Upper lobe of left lung (tissue), 6 donors: ENCODE measurements at regions not wholly inside any gene's neighbourhood (a gene's known extent, or its start where the extent isn't known, plus 50 kb on each side); places are given as distances from the start of the nearest gene placed in this dataset.
A peak's percentile ranks its signal among the peaks of the same experiment; 100 is the strongest.

Experiments used
- ATAC-seq, 2 donors: fragments of 200-7000 bp; cut with Tn5 transposase; one replicate each; pipeline ENCODE4 v1.9.1; 2022; ENCODE audit warnings: mild to moderate bottlenecking in 2 of 2, moderate library complexity in 2 of 2; ENCODE audit not compliant: low FRiP score in 2 of 2
- DNase-seq, 2 donors: peaks; one replicate each; pipeline ENCODE4 v3.0.0-alpha.2; 2019 to 2020
- H3K27ac ChIP-seq, 4 donors: fragments of 200-600 bp; sonication (generic); one replicate each; pipeline ENCODE4 v1.5.1; 2016 to 2019
- H3K27me3 ChIP-seq, 4 donors: fragments of 200-600 bp; sonication (generic); one replicate each; pipeline ENCODE4 v1.5.1; 2017 to 2019
- H3K36me3 ChIP-seq, 4 donors: fragments of 200-600 bp; sonication (generic); one replicate each; pipeline ENCODE4 v1.5.1; 2016 to 2019
- H3K4me1 ChIP-seq, 4 donors: fragments of 200-600 bp; sonication (generic); one replicate each; pipeline ENCODE4 v1.5.1; 2018 to 2019
- H3K4me3 ChIP-seq, 4 donors: fragments of 200-600 bp; sonication (generic); one replicate each; pipeline ENCODE4 v1.5.1; 2017 to 2019; ENCODE audit warnings: mild to moderate bottlenecking in 2 of 4, moderate library complexity in 1 of 4
- H3K9me3 ChIP-seq, 4 donors: fragments of 200-600 bp; sonication (generic); one replicate each; pipeline ENCODE4 v1.5.1; 2018 to 2019
- EP300 ChIP-seq, 4 donors: sonication (generic); formaldehyde crosslinking; IDR thresholded peaks; one replicate each; pipeline ENCODE4 v1.5.1; 2017; ENCODE audit warnings: antibody characterized with exemption in 4 of 4, control low read depth in 2 of 4
- POLR2A ChIP-seq, 4 donors: fragments of 450-650 bp; IDR thresholded peaks; one replicate each; pipeline ENCODE4 v1.5.1; 2016 to 2017; ENCODE audit warnings: antibody characterized with exemption in 4 of 4, mild to moderate bottlenecking in 2 of 4
- POLR2AphosphoS5 ChIP-seq, 2 donors: sonication (generic); formaldehyde crosslinking; IDR thresholded peaks; one replicate each; pipeline ENCODE4 v1.5.1; 2017; ENCODE audit warnings: antibody characterized with exemption in 2 of 2
- WGBS, 2 donors: methylation state at CpG; one replicate each; pipeline ENCODE4 v1.1.5; 2017 to 2018; 5-methylcytosine and 5-hydroxymethylcytosine counted together
- TF ChIP-seq, protein P1 (sequence below), 6 experiments: fragments of 450-650 bp in 4 of 6; fragments of 200-600 bp in 2 of 6; sonication (generic) in 2 of 6; IDR thresholded peaks; one replicate each; pipeline ENCODE4 v1.5.1; 2016 to 2019; ENCODE audit warnings: antibody characterized with exemption in 6 of 6
- donor health status: DM: no; HTN: no; CAD: no; lungs with moderate emphysema.
- donor health status: DM: no; HTN: yes; CAD: no; lungs with severe emphysema.

DNA sequence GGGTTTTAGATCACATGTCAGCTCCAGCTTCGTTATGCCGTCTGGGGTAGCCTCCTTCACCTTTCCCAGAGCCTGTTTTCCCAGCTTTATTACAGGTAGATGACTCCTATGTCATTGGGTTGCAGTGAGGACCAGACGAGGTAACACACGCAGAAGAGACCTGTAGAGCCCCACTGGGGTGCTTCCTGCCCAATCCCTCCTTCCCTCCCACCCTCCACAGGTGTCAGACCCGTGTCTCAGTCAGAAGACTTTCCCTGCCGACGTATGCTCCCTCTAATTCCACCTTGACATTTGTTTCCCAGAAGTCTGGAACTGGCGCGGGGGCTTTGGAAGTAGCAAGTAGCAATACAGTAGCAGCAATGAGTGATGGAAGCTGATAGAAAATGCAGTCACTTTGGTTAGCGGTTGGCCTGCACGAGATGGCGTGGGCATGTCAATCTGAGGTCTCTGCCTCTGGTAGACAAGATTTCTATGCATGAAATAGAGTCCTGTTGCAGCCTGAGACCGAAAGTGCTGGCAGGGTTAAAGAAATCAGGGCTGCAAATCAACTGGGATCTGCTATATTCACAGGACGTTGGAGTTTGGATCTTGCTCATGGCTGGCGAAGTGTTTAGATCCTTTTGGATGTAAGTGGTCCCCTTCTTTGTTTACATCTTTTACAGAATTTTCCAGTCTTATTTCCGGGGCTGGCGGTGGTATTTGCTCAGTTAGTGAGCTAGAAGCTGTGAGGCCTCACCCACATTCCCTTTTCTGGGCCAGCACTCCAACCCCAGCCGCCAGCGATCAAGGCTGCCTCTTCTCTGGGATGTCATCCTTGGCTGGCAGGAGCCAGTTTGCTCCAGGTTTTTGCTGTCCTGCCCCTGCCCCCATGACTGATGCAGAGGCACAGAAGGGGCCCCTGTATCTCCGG is 78.3 kb upstream of the KMT2C start:
- no peaks in the 10 kb centered on the region for H3K36me3 ChIP-seq
- ATAC-seq (no peak), DNase-seq (no peak)
- H3K27me3 ChIP-seq: no peaks in the 10 kb centered on the region
- no peak overlapping the region for H3K27ac ChIP-seq
- H3K9me3 ChIP-seq: peaks cover 0 to 2% (median under 1%) of the 10 kb centered on the region in 4 donors
- H3K4me1 ChIP-seq: no peaks in the 10 kb centered on the region
- WGBS, 2 donors: 80% methylated on average over 19 to 20 of the region's 20 CpGs
- TF ChIP-seq EP300 (IDR thresholded peaks at IDR 0.05) (no peak), POLR2AphosphoS5 (IDR thresholded peaks at IDR 0.05) (no peak), POLR2A (IDR thresholded peaks at IDR 0.05) (no peak)
- TF ChIP-seq, protein P1, sequence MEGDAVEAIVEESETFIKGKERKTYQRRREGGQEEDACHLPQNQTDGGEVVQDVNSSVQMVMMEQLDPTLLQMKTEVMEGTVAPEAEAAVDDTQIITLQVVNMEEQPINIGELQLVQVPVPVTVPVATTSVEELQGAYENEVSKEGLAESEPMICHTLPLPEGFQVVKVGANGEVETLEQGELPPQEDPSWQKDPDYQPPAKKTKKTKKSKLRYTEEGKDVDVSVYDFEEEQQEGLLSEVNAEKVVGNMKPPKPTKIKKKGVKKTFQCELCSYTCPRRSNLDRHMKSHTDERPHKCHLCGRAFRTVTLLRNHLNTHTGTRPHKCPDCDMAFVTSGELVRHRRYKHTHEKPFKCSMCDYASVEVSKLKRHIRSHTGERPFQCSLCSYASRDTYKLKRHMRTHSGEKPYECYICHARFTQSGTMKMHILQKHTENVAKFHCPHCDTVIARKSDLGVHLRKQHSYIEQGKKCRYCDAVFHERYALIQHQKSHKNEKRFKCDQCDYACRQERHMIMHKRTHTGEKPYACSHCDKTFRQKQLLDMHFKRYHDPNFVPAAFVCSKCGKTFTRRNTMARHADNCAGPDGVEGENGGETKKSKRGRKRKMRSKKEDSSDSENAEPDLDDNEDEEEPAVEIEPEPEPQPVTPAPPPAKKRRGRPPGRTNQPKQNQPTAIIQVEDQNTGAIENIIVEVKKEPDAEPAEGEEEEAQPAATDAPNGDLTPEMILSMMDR (IDR thresholded peaks at IDR 0.05): no peak
- no peak overlapping the region for H3K4me3 ChIP-seq

DNA sequence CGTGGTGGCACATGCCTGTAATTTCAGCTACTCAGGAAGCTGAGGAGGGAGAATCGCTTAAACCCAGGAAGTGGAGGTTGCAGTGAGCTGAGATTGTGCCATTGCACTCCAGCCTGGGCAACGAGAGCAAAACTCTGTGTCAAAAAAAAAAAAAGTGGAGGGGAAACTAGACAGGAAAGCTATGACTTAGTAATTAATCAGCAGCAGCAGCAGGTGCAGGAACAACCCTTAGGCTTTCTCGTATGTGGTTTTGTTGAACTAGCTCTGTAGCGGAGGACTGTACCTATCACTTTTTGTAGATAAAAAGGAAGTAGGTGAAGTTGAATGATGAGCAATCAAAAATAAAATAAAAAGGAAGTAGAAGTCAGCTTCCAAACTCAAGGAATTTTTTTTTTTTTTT is 76.9 kb upstream of the KMT2C start:
- TF ChIP-seq, protein P1 (IDR thresholded peaks at IDR 0.05): no peak
- no peak for TF ChIP-seq POLR2A (IDR thresholded peaks at IDR 0.05)
- no peak for TF ChIP-seq EP300 (IDR thresholded peaks at IDR 0.05)
- no peak for TF ChIP-seq POLR2AphosphoS5 (IDR thresholded peaks at IDR 0.05)
- H3K4me3 ChIP-seq: no peak overlapping the region
- no peak overlapping the region for H3K27ac ChIP-seq
- DNase-seq (no peak), ATAC-seq (no peak)
- 34 to 48% methylated on average over 5 of the region's 5 CpGs for WGBS, 2 donors
- H3K36me3 ChIP-seq: no peaks in the 10 kb centered on the region
- H3K4me1 ChIP-seq: no peaks in the 10 kb centered on the region
- no peaks in the 10 kb centered on the region for H3K27me3 ChIP-seq
- H3K9me3 ChIP-seq: no peaks in the 10 kb centered on the region

DNA sequence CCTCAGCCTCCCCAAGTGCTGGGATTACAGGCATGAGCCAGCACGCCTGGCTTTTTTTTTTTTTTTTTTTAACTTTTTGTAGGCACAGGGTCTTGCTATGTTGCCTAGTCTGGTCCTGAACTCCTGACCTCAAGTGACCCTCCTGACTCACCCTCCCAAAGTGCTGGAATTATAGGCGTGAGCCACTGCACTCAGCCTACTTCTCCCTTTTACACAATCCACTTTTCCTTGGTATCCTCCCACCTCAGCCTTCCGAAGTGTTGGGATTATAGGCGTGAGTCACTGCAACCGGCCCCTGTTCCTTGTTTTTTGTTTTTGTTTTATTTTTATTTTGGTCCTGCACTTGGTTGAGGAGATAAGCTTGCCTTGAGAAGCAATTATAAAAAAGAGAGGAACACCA is 75.9 kb upstream of the KMT2C start:
- ATAC-seq (peak in 1 of 2 donors; percentile 72), DNase-seq (no peak)
- H3K27me3 ChIP-seq: no peaks in the 10 kb centered on the region
- no peak overlapping the region for H3K27ac ChIP-seq
- H3K4me3 ChIP-seq: no peak overlapping the region
- TF ChIP-seq, protein P1 (IDR thresholded peaks at IDR 0.05): no peak
- no peak for TF ChIP-seq POLR2AphosphoS5 (IDR thresholded peaks at IDR 0.05)
- TF ChIP-seq POLR2A (IDR thresholded peaks at IDR 0.05): no peak
- no peak for TF ChIP-seq EP300 (IDR thresholded peaks at IDR 0.05)
- H3K4me1 ChIP-seq: no peaks in the 10 kb centered on the region
- WGBS, 2 donors: 55 to 80% methylated on average over 5 of the region's 5 CpGs
- H3K9me3 ChIP-seq: no peaks in the 10 kb centered on the region
- no peaks in the 10 kb centered on the region for H3K36me3 ChIP-seq

DNA sequence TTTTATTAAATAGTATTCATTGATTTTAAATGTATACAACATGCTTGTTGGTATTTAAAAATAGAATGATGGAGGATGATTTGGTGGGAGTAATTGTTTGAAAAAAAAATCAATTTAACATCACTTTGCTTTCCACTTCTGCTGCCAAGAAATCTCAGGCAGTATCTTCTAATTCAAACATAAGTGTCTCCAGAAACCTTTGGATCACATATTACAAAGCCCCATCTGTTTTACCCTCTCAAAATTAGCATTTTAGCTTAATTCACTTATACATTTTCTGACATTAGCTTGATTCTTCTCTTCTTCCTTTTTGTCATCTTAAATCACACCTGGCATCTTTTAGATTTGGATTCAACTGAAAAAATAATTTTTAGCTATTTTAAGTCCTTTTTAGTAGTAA is 72.9 kb upstream of the KMT2C start:
- H3K27me3 ChIP-seq: no peaks in the 10 kb centered on the region

More for the DNA sequence above, 72.9 kb upstream of the KMT2C start:
- TF ChIP-seq POLR2AphosphoS5 (IDR thresholded peaks at IDR 0.05) (no peak), POLR2A (IDR thresholded peaks at IDR 0.05) (no peak), EP300 (IDR thresholded peaks at IDR 0.05) (no peak)
- TF ChIP-seq, protein P1 (IDR thresholded peaks at IDR 0.05): no peak
- H3K9me3 ChIP-seq: no peaks in the 10 kb centered on the region
- no peaks in the 10 kb centered on the region for H3K4me1 ChIP-seq
- no peak for ATAC-seq
- H3K4me3 ChIP-seq: no peak overlapping the region
- H3K27ac ChIP-seq: no peak overlapping the region
- no peaks in the 10 kb centered on the region for H3K36me3 ChIP-seq
- DNase-seq: no peak
